Progenitor cell of endocrine pancreas (in vitro differentiated cells): ENCODE measurements at regions not wholly inside any gene's neighbourhood (a gene's known extent, or its start where the extent isn't known, plus 50 kb on each side); places are given as distances from the start of the nearest gene placed in this dataset.

Experiments used
- DNase-seq: peaks from one replicate; pipeline ENCODE4 v3.0.0; 2021; ENCODE audit warnings: low spot score; ENCODE audit not compliant: unreplicated experiment
- H3K27ac Mint-ChIP-seq: 2 replicates; pipeline ENCODE4 v1.8.0; 2021; ENCODE audit warnings: mild to moderate bottlenecking, moderate library complexity, mixed read lengths
- H3K27me3 Mint-ChIP-seq: 2 replicates; pipeline ENCODE4 v1.8.0; 2021; ENCODE audit warnings: mixed read lengths
- H3K36me3 Mint-ChIP-seq: 2 replicates; pipeline ENCODE4 v1.8.0; 2022; ENCODE audit warnings: mixed read lengths; ENCODE audit not compliant: insufficient read depth
- H3K4me1 Mint-ChIP-seq: 2 replicates; pipeline ENCODE4 v1.8.0; 2021; ENCODE audit warnings: low read depth, mixed read lengths
- H3K4me3 Mint-ChIP-seq: 2 replicates; pipeline ENCODE4 v1.8.0; 2021; ENCODE audit warnings: low read depth, mild to moderate bottlenecking, moderate library complexity, mixed read lengths
- H3K9me3 Mint-ChIP-seq: 2 replicates; pipeline ENCODE4 v1.8.0; 2021; ENCODE audit warnings: low read depth, mixed read lengths
- CTCF ChIP-seq: fragments of 200-600 bp; sonication (generic); IDR thresholded peaks from one replicate; pipeline ENCODE4 v1.5.0; 2021; ENCODE audit warnings: antibody characterized with exemption, mild to moderate bottlenecking; ENCODE audit not compliant: unreplicated experiment

- H3K27me3 Mint-ChIP-seq, result no peaks in the 10 kb centered on the region
- H3K9me3 Mint-ChIP-seq, result peaks cover 13% of the 10 kb centered on the region
- H3K4me1 Mint-ChIP-seq, result no peaks in the 10 kb centered on the region
- TF ChIP-seq CTCF, result no peak
- DNase-seq, result no peak
- H3K27ac Mint-ChIP-seq, result no peak overlapping the region
- no peak overlapping the region for H3K4me3 Mint-ChIP-seq
- no peaks in the 10 kb centered on the region for H3K36me3 Mint-ChIP-seq
Measured at GRCh38 chr21:27062443-27062842, 95.6 kb upstream of the ADAMTS5 start.

- no peak for DNase-seq
- no peaks in the 10 kb centered on the region for H3K27me3 Mint-ChIP-seq
- peaks cover 13% of the 10 kb centered on the region for H3K9me3 Mint-ChIP-seq
- no peaks in the 10 kb centered on the region for H3K4me1 Mint-ChIP-seq
- H3K36me3 Mint-ChIP-seq, result no peaks in the 10 kb centered on the region
- H3K4me3 Mint-ChIP-seq, result no peak overlapping the region
- no peak overlapping the region for H3K27ac Mint-ChIP-seq
- TF ChIP-seq CTCF, result no peak
Measured at GRCh38 chr21:27061770-27062169, 94.9 kb upstream of the ADAMTS5 start.

GRCh38 chr21:27060190-27060589 is 93.3 kb upstream of the ADAMTS5 start:
- H3K4me3 Mint-ChIP-seq, result no peak overlapping the region
- H3K36me3 Mint-ChIP-seq, result no peaks in the 10 kb centered on the region
- peaks cover 13% of the 10 kb centered on the region for H3K9me3 Mint-ChIP-seq
- H3K27ac Mint-ChIP-seq, result no peak overlapping the region
- no peaks in the 10 kb centered on the region for H3K27me3 Mint-ChIP-seq
- no peak for DNase-seq
- TF ChIP-seq CTCF, result no peak
- H3K4me1 Mint-ChIP-seq, result no peaks in the 10 kb centered on the region

- no peak for TF ChIP-seq CTCF
- Mint-ChIP-seq H3K27ac (no peak overlapping the region), H3K4me1 (no peaks in the 10 kb centered on the region), H3K36me3 (no peaks in the 10 kb centered on the region), H3K27me3 (no peaks in the 10 kb centered on the region), H3K9me3 (peaks cover 14% of the 10 kb centered on the region), H3K4me3 (no peak overlapping the region)
- DNase-seq, result no peak
Measured at GRCh38 chr21:27058673-27059605, 92.1 kb upstream of the ADAMTS5 start.

GRCh38 chr21:27057997-27058396 is 91.1 kb upstream of the ADAMTS5 start:
- Mint-ChIP-seq H3K36me3 (no peaks in the 10 kb centered on the region), H3K9me3 (peaks cover 12% of the 10 kb centered on the region), H3K27me3 (no peaks in the 10 kb centered on the region)

More at GRCh38 chr21:27057997-27058396, 91.1 kb upstream of the ADAMTS5 start:
- no peak overlapping the region for H3K27ac Mint-ChIP-seq
- no peak for DNase-seq
- H3K4me3 Mint-ChIP-seq, result no peak overlapping the region
- TF ChIP-seq CTCF, result no peak
- H3K4me1 Mint-ChIP-seq, result no peaks in the 10 kb centered on the region
